Endothelial cell of umbilical vein (primary cell): ENCODE measurements at regions not wholly inside any gene's neighbourhood (a gene's known extent, or its start where the extent isn't known, plus 50 kb on each side); places are given as distances from the start of the nearest gene placed in this dataset.

Source experiments
- BruUV-seq: library from RNA; stranded (reverse); fragments of 400-500 nt; replicated peaks from 2 replicates; lab custom pipeline; 2021; lab: Mats Ljungman, UMichigan
- CTCF ChIA-PET: fragments of 300-600, 350-600 bp; sonication (Branson Sonifier 250); formaldehyde crosslinking; loops from one replicate; lab custom pipeline; 2021; ENCODE audit warnings: antibody characterized with exemption, inconsistent platforms; lab: Charles Lee
- POLR2A ChIA-PET: fragments of 300-600, 350-600 bp; sonication (Branson Sonifier 250); formaldehyde crosslinking; loops from one replicate; lab custom pipeline; 2021; ENCODE audit warnings: antibody characterized with exemption, inconsistent platforms; lab: Charles Lee
- DNase-seq: peaks from one replicate; pipeline ENCODE4 v3.0.0-alpha.2; 2011; ENCODE audit warnings: low read depth, low spot score
- FAIRE-seq: peaks from 2 replicates; lab custom pipeline; 2011; peaks lifted over from hg19 to GRCh38; lab: Jason Lieb, UNC
- H2AFZ ChIP-seq: 2 replicates; pipeline ENCODE4 v1.6.0; 2012; ENCODE audit warnings: low read depth, low read length, control low read depth, inconsistent platforms
- H3K27ac ChIP-seq: 2 replicates; pipeline ENCODE4 v1.5.1; 2011; ENCODE audit warnings: low read depth, mild to moderate bottlenecking, control low read depth, low read length, moderate library complexity; ENCODE audit not compliant: insufficient read depth
- H3K27me3 ChIP-seq, 2 experiments: 2 replicates each; pipeline versions ENCODE4 v1.6.0 to v1.6.1; 2011; ENCODE audit warnings: low read length in 2 of 2, mixed read lengths in 1 of 2; ENCODE audit not compliant: control insufficient read depth in 2 of 2, insufficient read depth in 2 of 2
- H3K36me3 ChIP-seq, 2 experiments: 2 replicates in 1 of 2; 3 replicates in 1 of 2; pipeline ENCODE4 v1.5.1; 2011; ENCODE audit warnings: low read length in 2 of 2, mild to moderate bottlenecking in 1 of 2, moderate library complexity in 1 of 2; ENCODE audit not compliant: control insufficient read depth in 2 of 2, insufficient read depth in 2 of 2; ENCODE audit errors: extremely low read depth in 1 of 2
- H3K4me1 ChIP-seq: 3 replicates; pipeline ENCODE4 v1.5.1; 2011; ENCODE audit warnings: mild to moderate bottlenecking, low read length; ENCODE audit not compliant: control insufficient read depth, insufficient read depth; ENCODE audit errors: extremely low read depth
- H3K4me2 ChIP-seq: 2 replicates; pipeline ENCODE4 v1.6.1; 2011; ENCODE audit warnings: low read length, control low read depth, mixed read lengths; ENCODE audit not compliant: insufficient read depth
- H3K4me3 ChIP-seq, 3 experiments: fragments of 200-600 bp in 1 of 3; sonication (generic), shearing (Covaris generic) in 1 of 3; replicated peaks in 1 of 3; 2 replicates each; pipeline ENCODE4 v1.5.1; 2011 to 2016; ENCODE audit warnings: control low read depth in 3 of 3, low read length in 3 of 3, mild to moderate bottlenecking in 2 of 3, inconsistent platforms in 1 of 3, low read depth in 1 of 3, moderate library complexity in 1 of 3; ENCODE audit not compliant: insufficient read depth in 1 of 3
- H3K79me2 ChIP-seq: 2 replicates; pipeline ENCODE4 v1.6.0; 2012; ENCODE audit warnings: low read length, inconsistent platforms; ENCODE audit not compliant: control insufficient read depth, insufficient read depth
- H3K9ac ChIP-seq: replicated peaks from 2 replicates; pipeline ENCODE3; 2011; ENCODE audit warnings: low read length, control low read depth; ENCODE audit not compliant: insufficient read depth; ENCODE audit errors: extremely low read depth
- H3K9me1 ChIP-seq: replicated peaks from 3 replicates; pipeline ENCODE4 v1.6.0; 2011; ENCODE audit warnings: mild to moderate bottlenecking, low read length; ENCODE audit not compliant: control insufficient read depth, insufficient read depth; ENCODE audit errors: extremely low read depth
- H3K9me3 ChIP-seq: replicated peaks from 2 replicates; pipeline ENCODE4 v1.5.1; 2012; ENCODE audit warnings: low read length, inconsistent platforms; ENCODE audit not compliant: control insufficient read depth, insufficient read depth
- H4K20me1 ChIP-seq: replicated peaks from 2 replicates; pipeline ENCODE3; 2011; ENCODE audit warnings: mild to moderate bottlenecking, low read length; ENCODE audit not compliant: control insufficient read depth, insufficient read depth; ENCODE audit errors: extremely low read depth
- CTCF ChIP-seq, 2 donors: IDR thresholded peaks; 1 replicate in 1 of 2; 2 replicates in 1 of 2; pipeline ENCODE4 v1.5.1; 2011; ENCODE audit warnings: low read length in 2 of 2, mild to moderate bottlenecking in 2 of 2, moderate library complexity in 2 of 2, control low read depth in 1 of 2, inconsistent platforms in 1 of 2, low read depth in 1 of 2; ENCODE audit not compliant: insufficient read depth in 1 of 2; ENCODE audit errors: extremely low read depth in 1 of 2
- EZH2 ChIP-seq: IDR thresholded peaks from 2 replicates; pipeline ENCODE4 v1.6.1; 2012; ENCODE audit warnings: borderline replicate concordance, low read depth, mild to moderate bottlenecking, moderate library complexity, low read length, inconsistent platforms; ENCODE audit not compliant: severe bottlenecking
- FOS ChIP-seq: IDR thresholded peaks from 2 replicates; pipeline ENCODE4 v1.6.1; 2011; ENCODE audit warnings: mild to moderate bottlenecking, low read length, moderate library complexity, borderline replicate concordance; ENCODE audit not compliant: insufficient read depth
- GATA2 ChIP-seq: IDR thresholded peaks from 2 replicates; pipeline ENCODE4 v1.7.0; 2011; ENCODE audit warnings: low read depth, mild to moderate bottlenecking, moderate library complexity, mixed read lengths, low read length; ENCODE audit not compliant: insufficient read length, insufficient read depth
- JUN ChIP-seq: IDR thresholded peaks from 2 replicates; pipeline ENCODE4 v1.6.1; 2011; ENCODE audit warnings: borderline replicate concordance, low read depth; ENCODE audit not compliant: insufficient read length, insufficient read depth
- MAX ChIP-seq: IDR thresholded peaks from 2 replicates; pipeline ENCODE4 v1.6.1; 2011; ENCODE audit not compliant: insufficient read depth, insufficient read length
- MYC ChIP-seq: IDR thresholded peaks from one replicate; pipeline ENCODE4 v1.6.1; 2011; ENCODE audit warnings: mild to moderate bottlenecking, low read depth, low read length
- POLR2A ChIP-seq: IDR thresholded peaks from 2 replicates; pipeline ENCODE4 v1.6.1; 2012; ENCODE audit warnings: low read depth, mild to moderate bottlenecking, control low read depth, low read length
- POLR2AphosphoS5 ChIP-seq: IDR thresholded peaks from 2 replicates; pipeline ENCODE4 v1.6.1; 2012; ENCODE audit warnings: low read depth, mild to moderate bottlenecking, control low read depth, low read length, moderate library complexity; ENCODE audit not compliant: insufficient read depth
- dilution Hi-C: fragments of 300-500 bp; cut with MboI; formaldehyde crosslinking; loops from one replicate; pipeline ENCODE4 v1.15.0; 2019; ENCODE audit warnings: low sequenced_read_pairs; ENCODE audit not compliant: extremely low pct_ligation_motif_present
- intact Hi-C: fragments of 100-400 bp; cut with micrococcal nuclease; formaldehyde crosslinking; loops from one replicate; pipeline ENCODE4 v1.10.0; 2022

GRCh38 chr10:130727766-130728490, 583.6 kb downstream of the TCERG1L start:
- Histone ChIP-seq H3K27me3 (no peaks in the 10 kb centered on the region), H3K4me1 (no peaks in the 10 kb centered on the region), H3K4me2 (no peak overlapping the region), H3K9me1 (no peaks in the 10 kb centered on the region), H2AFZ (no peak overlapping the region), H3K36me3 (no peaks in the 10 kb centered on the region), H3K4me3 (no peak overlapping the region), H3K9ac (no peak overlapping the region), H3K79me2 (no peaks in the 10 kb centered on the region), H4K20me1 (no peaks in the 10 kb centered on the region), H3K27ac (no peak overlapping the region), H3K9me3 (peaks cover 2% of the 10 kb centered on the region)
- POLR2A ChIA-PET = no interaction called here
- CTCF ChIA-PET = no interaction called here
- BruUV-seq = no TSS peak
- FAIRE-seq (no peak), DNase-seq (no peak)
- dilution Hi-C loops (no loop called here), intact Hi-C loops (no loop called here)
- TF ChIP-seq POLR2A (no peak), FOS (no peak), POLR2AphosphoS5 (no peak), JUN (no peak), MYC (no peak), EZH2 (no peak), CTCF (IDR thresholded peaks at IDR 0.05; ENCODE audit: extremely low read depth in 1 of 2, insufficient read depth in 1 of 2, low read depth in 1 of 2, low read length in 2 of 2) (no peak), MAX (no peak), GATA2 (no peak)
